GM18861 (cell line): ENCODE measurements at regions not wholly inside any gene's neighbourhood (a gene's known extent, or its start where the extent isn't known, plus 50 kb on each side); places are given as distances from the start of the nearest gene placed in this dataset.

ENCODE experiments used
- ATAC-seq: cut with Tn5 transposase; IDR thresholded peaks from one replicate; pipeline ENCODE4 v1.9.1; 2021; ENCODE audit not compliant: unreplicated experiment

GRCh38 chr11:24298146-24298545 is 198.7 kb upstream of the LUZP2 start:
- no peak for ATAC-seq

- ATAC-seq = no peak
These were observed 184.9 kb upstream of the LUZP2 start for GRCh38 chr11:24311974-24312373.

DNA sequence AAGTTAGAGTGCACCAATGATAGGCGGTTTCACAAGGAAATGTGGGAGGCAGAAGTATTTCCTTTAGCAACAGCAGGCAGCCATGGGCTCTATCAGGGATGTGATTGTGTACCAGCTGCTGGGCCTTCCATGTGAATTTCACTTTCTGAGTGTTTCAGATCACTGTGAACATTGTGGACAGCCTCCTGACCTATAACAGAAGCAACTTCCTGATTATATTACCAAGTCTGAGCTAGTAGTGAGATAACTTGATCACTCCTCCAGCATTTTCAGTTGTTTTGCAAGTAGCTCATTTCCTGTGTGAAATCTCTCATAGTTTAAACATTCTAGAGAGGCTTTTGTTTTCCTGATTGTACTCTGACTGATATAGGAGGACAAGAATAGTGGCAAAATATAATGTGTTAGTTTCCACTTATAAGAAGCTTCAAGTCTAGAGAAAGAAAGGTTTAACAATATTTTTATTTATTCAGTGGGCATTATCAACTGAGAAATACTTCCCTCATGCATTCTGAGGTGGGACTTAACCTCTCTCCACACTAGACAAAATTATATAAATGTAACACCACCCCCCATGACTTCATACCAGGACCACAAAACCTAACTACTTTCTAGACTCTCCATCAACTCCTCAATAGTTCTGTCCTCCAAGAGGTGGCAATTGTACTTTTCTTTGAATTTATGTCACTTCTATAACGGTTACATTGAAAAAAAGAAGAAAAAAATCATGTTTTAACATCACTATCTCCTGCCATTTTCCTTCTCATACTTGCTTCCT is 184.2 kb upstream of the LUZP2 start:
- no peak for ATAC-seq

GRCh38 chr11:24321229-24321628 is 175.6 kb upstream of the LUZP2 start:
- no peak for ATAC-seq

- no peak for ATAC-seq
These were observed 172.6 kb upstream of the LUZP2 start for GRCh38 chr11:24324211-24324610.

DNA sequence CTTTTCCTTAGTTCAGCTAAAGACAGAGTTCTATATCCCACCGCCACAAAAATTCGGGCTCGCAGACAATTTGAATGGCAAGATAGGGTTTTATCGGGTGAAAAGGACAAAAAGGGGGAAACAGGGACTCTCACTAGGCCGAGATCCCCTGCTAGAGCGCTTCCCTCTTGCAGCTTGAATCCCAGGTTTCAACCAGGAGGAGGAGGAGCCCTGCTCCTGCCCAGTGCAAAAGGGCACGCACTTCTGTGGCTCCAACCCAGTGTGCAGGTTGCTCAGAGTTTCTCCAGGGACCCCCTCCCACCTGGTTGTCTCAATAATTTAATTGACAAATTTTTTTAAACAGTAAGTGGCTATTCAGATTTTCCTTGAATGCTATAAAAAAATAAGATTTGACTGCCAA is 152.6 kb upstream of the LUZP2 start:
- no peak for ATAC-seq

DNA sequence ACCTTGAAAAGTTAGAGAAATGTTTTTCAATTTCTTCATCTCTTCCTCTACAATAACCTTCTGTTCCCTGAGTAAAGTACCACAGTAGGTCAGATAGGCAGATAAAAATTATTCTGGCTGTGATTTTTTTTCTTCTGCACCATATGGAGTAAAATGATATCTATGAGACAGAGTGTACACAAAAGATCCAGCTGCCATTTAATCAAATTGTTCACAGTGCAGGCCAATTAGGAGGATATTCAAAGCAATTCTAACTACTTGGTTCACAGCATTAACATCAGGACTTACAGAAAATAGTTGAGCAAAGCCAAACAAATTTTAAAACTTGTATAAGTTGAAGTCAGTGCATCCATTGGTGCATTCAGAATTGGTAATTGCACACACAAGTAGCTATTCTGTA is 147.9 kb upstream of the LUZP2 start:
- no peak for ATAC-seq

GRCh38 chr11:24351179-24351578 is 145.7 kb upstream of the LUZP2 start:
- ATAC-seq = no peak

- ATAC-seq = no peak
These were observed 140.4 kb upstream of the LUZP2 start for GRCh38 chr11:24356501-24356900.

GRCh38 chr11:24357620-24358410 is 139.0 kb upstream of the LUZP2 start:
- ATAC-seq = no peak

DNA sequence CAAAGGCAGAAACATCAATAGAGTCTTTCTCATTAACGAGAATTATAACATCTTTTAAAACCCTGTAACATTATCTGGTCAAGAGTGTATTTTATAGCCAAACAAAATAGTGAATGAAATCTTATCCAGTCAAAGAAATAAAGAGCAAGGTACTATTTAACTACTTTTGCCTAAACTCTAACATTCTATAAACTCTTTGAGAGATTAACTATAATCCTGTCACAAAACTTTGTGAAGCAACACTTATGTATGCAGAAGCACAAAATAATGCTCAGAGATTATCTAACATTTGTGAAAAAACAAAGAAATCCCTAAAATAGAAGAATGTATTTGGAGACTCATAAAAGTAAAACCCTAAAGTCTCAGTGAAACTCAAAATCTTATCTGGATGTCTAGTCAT is 124.4 kb upstream of the LUZP2 start:
- no peak for ATAC-seq

DNA sequence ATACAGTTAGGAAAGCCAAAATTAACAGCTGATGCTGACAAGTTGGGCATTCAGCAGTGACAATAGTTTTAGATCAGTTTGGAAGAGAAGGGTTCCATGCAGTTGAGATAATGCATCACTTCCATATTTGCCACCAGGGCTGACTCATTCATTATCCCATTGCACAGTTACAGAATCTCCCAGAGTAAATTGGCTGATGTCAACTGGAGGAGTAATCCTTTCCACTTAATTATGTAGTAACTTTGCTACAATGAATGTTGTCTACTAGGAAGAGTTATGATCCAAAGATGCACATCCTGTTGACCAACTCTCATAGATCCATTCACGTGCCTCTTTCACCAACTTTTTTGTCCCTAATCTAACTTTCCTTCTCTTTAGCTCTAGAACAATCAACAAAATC is 123.3 kb upstream of the LUZP2 start:
- ATAC-seq = no peak

DNA sequence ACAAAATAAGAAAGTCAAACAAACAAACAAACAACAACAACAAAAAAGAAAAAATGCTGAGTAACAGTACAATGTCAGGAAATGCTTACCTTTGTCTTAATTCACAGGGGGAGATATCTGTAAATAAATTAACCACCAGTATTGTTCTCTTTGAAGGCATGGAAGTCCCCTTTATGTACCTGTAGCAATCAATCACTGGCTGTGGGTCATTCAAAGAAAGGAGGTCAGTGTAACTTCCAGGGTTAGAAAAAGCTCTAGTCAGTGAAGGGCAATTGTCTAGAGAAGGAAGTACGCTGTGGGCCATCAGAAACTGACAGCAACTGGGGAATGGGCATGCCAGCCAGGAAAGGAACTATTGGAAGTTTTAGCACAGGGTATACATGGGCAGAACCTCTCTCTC is 121.5 kb upstream of the LUZP2 start:
- no peak for ATAC-seq

DNA sequence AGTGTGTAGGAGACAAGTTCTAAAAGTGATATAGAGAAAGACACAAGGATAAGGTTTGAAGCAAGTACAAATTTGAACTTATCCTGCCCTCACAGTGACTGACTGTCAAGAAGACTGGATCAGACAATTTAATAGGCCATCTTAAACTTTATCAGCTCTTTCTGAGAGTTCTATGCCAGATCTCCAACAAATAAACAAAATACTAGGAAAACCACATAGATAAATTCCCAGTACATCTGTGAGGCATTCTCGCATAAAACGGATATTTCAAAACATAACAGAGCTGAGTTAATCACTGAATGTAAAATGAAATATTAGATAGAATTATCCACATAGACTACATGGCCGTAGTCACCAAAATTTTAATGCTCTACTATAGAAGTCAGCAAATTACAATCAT is 120.9 kb upstream of the LUZP2 start:
- ATAC-seq = no peak

DNA sequence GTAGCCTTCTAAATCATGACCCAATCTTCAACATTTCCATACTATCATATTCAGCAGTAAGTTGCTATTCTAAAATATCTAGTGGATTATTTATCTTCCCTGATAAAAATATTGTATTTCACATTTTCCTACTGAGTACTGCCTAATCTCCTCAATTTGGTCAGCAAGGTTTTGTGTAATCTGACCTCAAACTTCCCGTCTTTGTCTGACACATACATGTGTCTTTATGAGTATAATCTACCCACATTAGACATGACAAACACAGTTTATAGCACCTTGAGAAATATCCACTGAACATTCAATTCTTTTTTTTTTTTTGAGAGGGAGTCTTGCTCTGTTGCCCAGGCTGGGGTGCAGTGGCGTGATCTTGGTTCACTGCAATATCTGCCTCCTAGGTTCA is 113.7 kb upstream of the LUZP2 start:
- no peak for ATAC-seq

DNA sequence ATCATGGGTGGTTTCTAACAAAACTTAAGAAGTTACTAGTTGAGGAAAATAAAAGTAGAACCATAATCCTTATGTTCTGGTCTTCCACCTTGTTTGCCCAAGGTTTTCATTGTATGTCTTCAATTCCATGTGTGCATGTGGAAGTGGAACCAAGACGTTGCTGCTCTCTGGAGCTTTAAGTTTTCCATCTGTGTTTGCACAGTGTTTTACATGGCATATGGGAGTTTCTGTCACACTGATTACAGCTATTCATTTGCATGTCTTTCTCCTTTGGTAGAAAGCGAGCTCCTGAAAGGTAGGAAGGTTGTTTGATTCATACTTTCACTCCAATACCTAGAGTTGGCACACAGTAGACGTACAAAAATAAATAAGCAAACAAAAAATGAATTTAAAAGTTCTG is 112.6 kb upstream of the LUZP2 start:
- ATAC-seq = no peak

- ATAC-seq = no peak
These were observed 110.1 kb upstream of the LUZP2 start for GRCh38 chr11:24386546-24387397.

GRCh38 chr11:24389575-24389974 is 107.3 kb upstream of the LUZP2 start:
- ATAC-seq = no peak

GRCh38 chr11:24390016-24390415 is 106.8 kb upstream of the LUZP2 start:
- ATAC-seq = no peak

DNA sequence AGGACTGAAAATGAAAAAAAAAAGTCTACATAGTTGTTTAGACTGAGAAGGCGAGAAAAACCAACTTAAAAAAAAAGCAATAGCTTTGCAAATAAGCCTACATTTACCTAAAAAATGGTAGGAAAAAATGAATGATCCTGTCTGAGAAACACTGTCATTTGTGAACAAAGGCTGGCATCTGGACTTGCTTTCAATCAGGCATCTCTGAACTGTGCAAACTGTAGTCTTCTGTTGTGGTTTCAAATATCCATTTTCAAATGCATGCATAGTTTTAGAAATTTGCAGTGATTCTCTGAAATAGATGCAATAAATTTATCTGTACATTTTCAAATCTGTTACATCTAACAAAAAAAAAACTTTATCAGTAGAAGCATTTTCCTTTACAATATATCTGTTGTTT is 106.1 kb upstream of the LUZP2 start:
- ATAC-seq = no peak

- ATAC-seq = no peak
These were observed 105.7 kb upstream of the LUZP2 start for GRCh38 chr11:24391167-24391566.
